Osteoblast (primary cell): ENCODE measurements at regions not wholly inside any gene's neighbourhood (a gene's known extent, or its start where the extent isn't known, plus 50 kb on each side); places are given as distances from the start of the nearest gene placed in this dataset.

Source experiments
- DNase-seq: peaks from one replicate; pipeline ENCODE4 v3.0.0; 2011; ENCODE audit warnings: low spot score, mixed read lengths; ENCODE audit not compliant: insufficient read length; ENCODE audit errors: missing footprints
- H2AFZ ChIP-seq: 2 replicates; pipeline ENCODE4 v1.6.0; 2011; ENCODE audit warnings: mild to moderate bottlenecking, low read length
- H3K27ac ChIP-seq: 2 replicates; pipeline ENCODE4 v1.5.1; 2011; ENCODE audit warnings: mild to moderate bottlenecking, low read depth, low read length, moderate library complexity
- H3K27me3 ChIP-seq: 2 replicates; pipeline ENCODE4 v1.6.0; 2012; ENCODE audit warnings: mild to moderate bottlenecking, control low read depth, inconsistent platforms, low read length, moderate library complexity; ENCODE audit not compliant: insufficient read depth
- H3K36me3 ChIP-seq: 2 replicates; pipeline ENCODE4 v1.5.1; 2011; ENCODE audit warnings: mild to moderate bottlenecking, low read length, control low read depth, moderate library complexity; ENCODE audit not compliant: insufficient read depth
- H3K4me1 ChIP-seq: 2 replicates; pipeline ENCODE4 v1.5.1; 2011; ENCODE audit warnings: mild to moderate bottlenecking, low read length, control low read depth, moderate library complexity; ENCODE audit not compliant: insufficient read depth
- H3K4me2 ChIP-seq: 2 replicates; pipeline ENCODE4 v1.6.0; 2011; ENCODE audit warnings: mild to moderate bottlenecking, low read length; ENCODE audit not compliant: insufficient read depth
- H3K4me3 ChIP-seq: fragments of 200-600 bp; sonication (generic); 3 replicates; pipeline ENCODE4 v1.5.1; 2012; ENCODE audit warnings: mild to moderate bottlenecking, low read length, inconsistent platforms; ENCODE audit not compliant: insufficient read depth
- H3K79me2 ChIP-seq: 2 replicates; pipeline ENCODE4 v1.6.0; 2012; ENCODE audit warnings: mild to moderate bottlenecking, low read length, control low read depth, inconsistent platforms; ENCODE audit not compliant: insufficient read depth
- H3K9me3 ChIP-seq: 2 replicates; pipeline ENCODE4 v1.5.1; 2011; ENCODE audit warnings: low read depth, low read length, control low read depth
- H4K20me1 ChIP-seq: 2 replicates; pipeline ENCODE4 v1.6.0; 2012; ENCODE audit warnings: mild to moderate bottlenecking, low read length, control low read depth; ENCODE audit not compliant: insufficient read depth
- TF ChIP-seq, protein P1 (sequence below): IDR thresholded peaks from 2 replicates; pipeline ENCODE4 v1.5.1; 2011; ENCODE audit warnings: mild to moderate bottlenecking, low read depth, low read length, moderate library complexity; ENCODE audit errors: extremely low read depth

DNA sequence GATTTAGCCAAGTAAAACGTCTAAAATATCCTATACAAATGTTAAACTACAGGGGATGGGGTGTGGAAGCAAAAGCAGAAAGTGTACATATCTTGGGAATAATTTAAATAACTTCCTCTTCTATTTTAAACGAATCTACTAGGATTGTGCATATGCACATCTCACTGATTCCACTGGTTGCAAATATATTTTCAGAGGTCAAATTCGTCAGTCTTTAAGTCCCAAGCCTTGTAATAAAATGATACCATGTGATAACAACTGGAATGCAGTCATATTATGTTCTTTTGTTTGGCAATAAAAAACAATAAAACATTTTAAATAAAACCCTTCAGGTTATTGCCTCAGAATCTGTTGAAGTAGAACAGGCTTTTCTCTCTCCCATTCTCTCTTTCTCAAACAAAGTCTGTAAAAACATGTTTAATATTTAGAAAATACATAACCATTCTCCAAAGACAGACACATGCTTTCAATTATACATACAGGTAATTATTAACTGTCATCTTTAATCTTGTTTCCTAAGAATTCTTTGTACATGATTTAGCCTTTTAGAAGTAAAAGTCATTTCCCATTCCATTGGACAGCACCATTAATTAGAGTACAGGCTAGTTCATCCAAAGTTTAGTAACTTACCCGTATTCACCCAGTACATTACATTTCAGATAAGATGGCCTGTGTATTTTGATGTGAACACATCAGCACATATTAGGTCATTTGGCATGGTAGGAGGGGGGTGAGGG is 421.1 kb downstream of the PCDH7 start:
- Histone ChIP-seq H3K79me2 (no peaks in the 10 kb centered on the region), H3K4me2 (no peak overlapping the region), H3K36me3 (no peaks in the 10 kb centered on the region), H3K9me3 (no peaks in the 10 kb centered on the region), H3K27me3 (no peaks in the 10 kb centered on the region), H3K4me3 (no peak overlapping the region), H4K20me1 (no peaks in the 10 kb centered on the region), H3K4me1 (no peaks in the 10 kb centered on the region), H2AFZ (no peak overlapping the region), H3K27ac (no peak overlapping the region)
- TF ChIP-seq, protein P1, sequence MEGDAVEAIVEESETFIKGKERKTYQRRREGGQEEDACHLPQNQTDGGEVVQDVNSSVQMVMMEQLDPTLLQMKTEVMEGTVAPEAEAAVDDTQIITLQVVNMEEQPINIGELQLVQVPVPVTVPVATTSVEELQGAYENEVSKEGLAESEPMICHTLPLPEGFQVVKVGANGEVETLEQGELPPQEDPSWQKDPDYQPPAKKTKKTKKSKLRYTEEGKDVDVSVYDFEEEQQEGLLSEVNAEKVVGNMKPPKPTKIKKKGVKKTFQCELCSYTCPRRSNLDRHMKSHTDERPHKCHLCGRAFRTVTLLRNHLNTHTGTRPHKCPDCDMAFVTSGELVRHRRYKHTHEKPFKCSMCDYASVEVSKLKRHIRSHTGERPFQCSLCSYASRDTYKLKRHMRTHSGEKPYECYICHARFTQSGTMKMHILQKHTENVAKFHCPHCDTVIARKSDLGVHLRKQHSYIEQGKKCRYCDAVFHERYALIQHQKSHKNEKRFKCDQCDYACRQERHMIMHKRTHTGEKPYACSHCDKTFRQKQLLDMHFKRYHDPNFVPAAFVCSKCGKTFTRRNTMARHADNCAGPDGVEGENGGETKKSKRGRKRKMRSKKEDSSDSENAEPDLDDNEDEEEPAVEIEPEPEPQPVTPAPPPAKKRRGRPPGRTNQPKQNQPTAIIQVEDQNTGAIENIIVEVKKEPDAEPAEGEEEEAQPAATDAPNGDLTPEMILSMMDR = no peak
- DNase-seq = peak; percentile 50

DNA sequence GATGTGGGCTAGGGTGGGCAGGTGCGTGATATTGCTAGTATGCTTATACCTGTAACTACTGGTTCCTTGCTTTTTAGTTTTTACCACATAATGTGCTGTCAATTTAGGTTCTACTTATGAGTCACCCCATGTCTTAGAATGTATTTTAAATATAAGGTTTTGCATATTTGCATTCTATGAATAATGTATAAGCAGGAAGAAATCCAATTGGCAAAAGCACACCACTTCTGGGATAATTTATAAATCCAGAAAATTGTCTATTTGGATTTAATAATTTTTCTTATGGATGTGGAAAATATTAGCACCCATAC is 421.6 kb downstream of the PCDH7 start:
- DNase-seq = no peak
- H4K20me1 ChIP-seq = no peaks in the 10 kb centered on the region
- no peaks in the 10 kb centered on the region for H3K27me3 ChIP-seq
- TF ChIP-seq, protein P1 = no peak
- H3K4me1 ChIP-seq = no peaks in the 10 kb centered on the region
- H2AFZ ChIP-seq = no peak overlapping the region
- H3K4me2 ChIP-seq = no peak overlapping the region
- no peaks in the 10 kb centered on the region for H3K36me3 ChIP-seq
- H3K27ac ChIP-seq = no peak overlapping the region
- no peaks in the 10 kb centered on the region for H3K79me2 ChIP-seq
- no peaks in the 10 kb centered on the region for H3K9me3 ChIP-seq
- H3K4me3 ChIP-seq = no peak overlapping the region

DNA sequence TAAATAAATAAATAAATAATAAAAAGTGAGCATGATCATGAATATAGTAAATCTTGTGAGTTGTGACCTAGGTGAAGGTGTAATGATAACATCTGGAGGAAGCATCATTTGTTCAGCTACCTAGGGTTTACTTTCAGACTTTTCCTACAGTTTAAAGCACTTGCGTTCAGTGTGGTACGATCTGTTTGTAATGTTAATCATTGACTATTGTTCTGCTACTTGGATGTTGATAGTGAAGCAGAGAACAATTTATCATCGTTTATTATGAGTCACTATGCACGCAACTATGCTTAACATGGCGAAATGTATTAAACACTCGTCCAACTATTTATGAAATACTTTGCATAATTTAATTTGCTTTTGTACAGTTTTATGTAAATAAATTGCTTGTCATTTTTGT is 426.2 kb downstream of the PCDH7 start:
- Histone ChIP-seq H4K20me1 (no peaks in the 10 kb centered on the region), H3K4me2 (no peak overlapping the region), H3K4me3 (no peak overlapping the region), H3K27ac (no peak overlapping the region), H3K4me1 (no peaks in the 10 kb centered on the region), H3K79me2 (no peaks in the 10 kb centered on the region), H2AFZ (no peak overlapping the region), H3K36me3 (no peaks in the 10 kb centered on the region), H3K9me3 (peaks cover 2% of the 10 kb centered on the region), H3K27me3 (no peaks in the 10 kb centered on the region)
- DNase-seq = no peak
- TF ChIP-seq, protein P1 = no peak

DNA sequence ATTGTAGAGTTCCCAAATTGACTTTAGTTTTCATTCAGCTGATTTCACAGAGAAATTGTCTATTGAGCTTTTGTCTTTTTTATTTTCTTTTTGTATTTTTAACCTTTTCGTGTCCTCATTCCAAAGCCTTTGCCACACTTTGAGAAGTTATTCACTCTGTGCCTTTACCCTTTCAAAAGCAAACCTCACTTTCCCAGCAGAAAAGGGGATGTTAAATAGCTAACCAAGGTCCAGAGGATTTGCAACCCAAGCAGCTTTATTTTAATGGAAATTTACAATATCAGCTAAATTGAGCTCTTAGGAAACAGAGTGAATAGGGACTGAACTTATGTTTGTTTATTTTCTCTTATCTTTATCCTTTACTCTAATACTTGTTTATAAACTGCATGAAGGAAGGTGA is 428.8 kb downstream of the PCDH7 start:
- TF ChIP-seq, protein P1 = no peak
- Histone ChIP-seq H4K20me1 (no peaks in the 10 kb centered on the region), H3K27me3 (no peaks in the 10 kb centered on the region), H3K36me3 (no peaks in the 10 kb centered on the region), H3K4me2 (no peak overlapping the region), H3K9me3 (peaks cover 2% of the 10 kb centered on the region), H3K4me3 (no peak overlapping the region), H3K79me2 (no peaks in the 10 kb centered on the region), H3K4me1 (no peaks in the 10 kb centered on the region), H2AFZ (no peak overlapping the region), H3K27ac (no peak overlapping the region)
- no peak for DNase-seq
